NCI-H510A treated with DMSO at 0.1 percent for 48 hours (cell line): ENCODE measurements at regions not wholly inside any gene's neighbourhood (a gene's known extent, or its start where the extent isn't known, plus 50 kb on each side); places are given as distances from the start of the nearest gene placed in this dataset.
"Not testable (repeated sequence)": the region's sequence is repeated elsewhere in the genome, so short reads cannot be mapped to it uniquely, and the experiment has no call there.

Experiments used
- DNase-seq: peaks from one replicate; lab custom pipeline; 2025; lab: John Stamatoyannopoulos, UW

- DNase-seq = not testable (repeated sequence)
Measured at GRCh38 chr17:45554479-45554878, 64.0 kb upstream of the PLEKHM1 start.

DNA sequence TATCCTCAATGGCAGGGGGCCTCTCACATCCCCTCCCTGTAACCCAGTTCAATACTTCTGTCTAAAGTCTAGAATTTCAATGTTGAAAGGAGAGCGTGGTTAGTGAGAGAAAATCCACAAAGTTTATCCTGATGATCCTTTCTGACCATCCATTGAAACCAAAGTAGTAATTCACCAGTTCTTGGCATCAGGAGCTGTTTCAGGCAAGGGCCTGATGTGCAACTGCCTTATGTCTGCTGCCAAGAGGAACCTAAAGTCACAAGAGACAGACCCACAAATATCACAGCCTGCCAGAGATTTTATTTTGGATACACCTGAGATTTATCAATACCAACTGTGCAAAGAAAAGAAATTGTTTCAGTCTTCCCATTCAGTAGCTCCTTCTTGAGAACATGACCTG, 68.3 kb upstream of the PLEKHM1 start:
- DNase-seq = not testable (repeated sequence)

DNA sequence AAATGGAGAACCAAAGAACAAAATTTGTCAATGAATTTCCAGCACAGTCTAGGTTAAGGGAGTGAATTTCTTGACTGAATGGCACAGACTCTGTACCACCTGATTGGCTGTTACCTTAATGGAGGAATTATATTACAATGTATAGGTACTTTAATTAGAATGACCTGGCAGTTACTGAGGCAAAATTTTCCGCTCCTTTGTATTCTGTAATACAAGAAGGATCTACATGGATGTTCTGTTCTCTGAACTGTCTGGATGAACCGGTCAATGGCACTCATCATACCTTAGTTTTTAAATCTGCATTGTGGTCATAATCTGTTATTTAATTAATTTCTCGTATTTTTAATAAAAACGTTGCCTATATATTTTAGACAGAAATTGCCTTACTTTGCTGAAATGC, 72.3 kb upstream of the PLEKHM1 start:
- DNase-seq = not testable (repeated sequence)

DNA sequence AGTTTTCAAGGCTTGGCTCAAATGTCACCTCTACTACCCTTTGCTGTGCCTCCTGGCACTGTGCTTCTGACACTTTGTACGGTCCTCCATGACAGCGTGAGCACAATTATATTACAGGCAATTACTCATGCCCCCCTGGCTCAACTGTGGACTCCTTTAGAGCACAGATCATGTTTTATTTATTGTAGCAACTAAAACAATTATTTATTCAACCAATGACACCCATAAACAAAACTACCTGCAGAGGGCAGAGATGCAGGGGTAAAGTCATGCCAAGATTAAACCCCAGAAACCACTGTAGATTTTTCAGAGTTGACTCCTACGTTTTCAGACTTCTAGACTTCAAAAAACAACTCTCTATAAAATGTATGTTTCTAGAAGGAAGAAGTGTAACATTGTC, 72.8 kb upstream of the PLEKHM1 start:
- DNase-seq = not testable (repeated sequence)

DNA sequence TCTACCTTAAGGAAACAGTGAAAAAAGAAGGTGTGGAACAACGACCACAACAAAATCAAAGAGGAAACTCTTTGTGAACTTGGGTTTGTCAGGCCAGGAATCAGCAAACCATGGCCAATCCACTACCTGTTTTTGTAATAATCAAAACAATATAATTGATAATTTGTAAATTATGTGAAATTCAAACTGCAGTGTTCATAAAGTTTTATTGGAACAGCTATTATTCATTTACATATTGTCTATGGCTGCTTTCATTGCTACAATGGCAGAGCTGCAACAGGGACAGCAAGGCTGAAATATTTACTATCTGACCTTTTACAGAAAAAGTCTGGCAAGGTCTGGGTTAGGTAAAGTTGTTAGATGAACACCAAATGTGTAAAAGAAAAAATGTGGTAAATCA, 77.8 kb upstream of the PLEKHM1 start:
- not testable (repeated sequence) for DNase-seq

DNA sequence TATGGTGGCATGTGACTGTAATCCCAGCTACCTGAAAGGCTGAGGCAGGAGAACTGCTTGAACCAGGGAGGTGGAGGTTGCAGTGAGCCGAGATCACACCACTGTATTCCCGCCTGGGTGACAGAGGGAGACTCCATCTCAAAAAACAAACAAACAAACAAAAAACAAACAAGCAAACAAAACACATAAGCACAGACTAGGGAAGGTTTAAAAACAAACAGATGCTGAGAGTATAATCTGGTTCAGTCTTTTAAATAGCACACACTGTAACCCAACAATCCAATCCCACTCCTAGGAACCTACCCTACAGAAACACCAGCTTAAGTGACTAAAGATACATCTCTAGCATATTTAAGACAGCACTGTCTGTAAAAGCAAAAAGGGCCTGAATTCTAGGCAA, 82.8 kb upstream of the PLEKHM1 start:
- not testable (repeated sequence) for DNase-seq

DNA sequence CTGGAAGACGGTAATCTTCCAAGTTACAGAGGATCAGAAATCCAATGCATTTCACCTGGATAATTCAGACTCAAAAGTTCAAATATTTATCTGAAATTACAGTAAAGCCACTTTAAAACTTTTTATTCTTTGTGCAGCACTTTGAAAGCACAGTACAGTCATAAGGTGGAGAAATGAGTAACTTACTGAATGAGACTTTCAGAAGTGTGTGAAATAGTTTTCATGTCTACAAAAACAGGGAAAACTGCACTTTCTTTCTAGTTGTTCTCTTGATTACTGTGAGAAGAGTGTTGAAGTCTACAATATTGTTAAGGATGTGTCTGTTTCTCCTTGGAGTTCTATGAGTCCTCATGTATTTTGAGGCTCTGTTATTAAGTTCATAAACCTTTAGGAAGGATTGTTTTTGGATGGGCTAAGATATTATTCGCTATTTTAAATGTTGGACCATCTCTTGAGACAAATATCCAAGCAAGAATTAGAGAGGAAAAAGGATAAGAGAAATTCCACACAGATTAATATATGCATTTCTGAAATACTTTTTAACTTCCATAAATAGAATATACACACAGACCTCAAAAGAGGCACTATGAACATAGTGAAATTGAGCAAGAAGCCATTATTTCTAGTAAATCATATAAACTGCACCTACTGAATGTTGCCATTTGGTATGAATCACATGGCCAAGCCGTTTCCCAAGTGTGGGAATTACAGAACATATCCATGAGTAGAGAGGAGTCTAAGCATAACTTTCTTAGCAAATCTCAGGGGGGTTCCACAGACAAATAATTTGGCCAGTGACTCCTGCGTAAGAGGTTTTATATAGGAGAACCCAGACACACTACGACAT, 83.6 kb upstream of the PLEKHM1 start:
- no peak for DNase-seq

DNA sequence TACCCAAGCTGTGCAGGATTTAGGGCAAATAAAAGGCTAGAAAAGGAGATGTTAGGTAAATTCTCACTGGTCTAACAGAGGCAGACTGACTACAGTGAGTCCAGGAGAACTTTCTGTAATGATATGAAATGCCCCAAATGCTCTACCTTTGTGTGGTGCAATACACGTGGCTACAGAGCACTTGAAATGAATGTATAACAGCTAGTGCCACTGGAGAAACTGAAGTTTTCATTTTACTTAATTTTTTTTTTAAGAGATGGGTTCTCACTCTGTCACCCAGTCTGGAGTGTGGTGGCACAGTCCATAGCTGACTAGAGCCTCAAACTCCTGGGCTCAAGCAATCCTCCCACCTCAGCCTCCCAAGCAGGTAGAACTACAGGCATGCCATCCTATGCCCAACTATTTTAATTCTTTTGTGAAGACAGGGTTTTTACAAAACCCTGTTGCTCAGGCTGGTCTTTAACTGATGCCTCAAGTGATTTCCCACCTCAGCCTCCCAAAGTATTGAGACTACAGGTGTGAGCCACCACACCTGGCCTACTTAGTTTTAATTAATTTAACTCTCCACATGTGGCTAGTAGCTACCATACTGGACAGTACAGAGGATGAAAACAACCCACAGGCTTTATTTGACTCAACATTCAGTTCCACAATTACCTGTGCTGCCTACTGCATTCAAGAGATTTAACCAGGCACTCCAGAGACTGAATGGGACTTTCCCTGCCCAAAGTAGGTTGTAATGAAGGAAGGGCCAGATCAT, 84.8 kb upstream of the PLEKHM1 start:
- DNase-seq = no peak

DNA sequence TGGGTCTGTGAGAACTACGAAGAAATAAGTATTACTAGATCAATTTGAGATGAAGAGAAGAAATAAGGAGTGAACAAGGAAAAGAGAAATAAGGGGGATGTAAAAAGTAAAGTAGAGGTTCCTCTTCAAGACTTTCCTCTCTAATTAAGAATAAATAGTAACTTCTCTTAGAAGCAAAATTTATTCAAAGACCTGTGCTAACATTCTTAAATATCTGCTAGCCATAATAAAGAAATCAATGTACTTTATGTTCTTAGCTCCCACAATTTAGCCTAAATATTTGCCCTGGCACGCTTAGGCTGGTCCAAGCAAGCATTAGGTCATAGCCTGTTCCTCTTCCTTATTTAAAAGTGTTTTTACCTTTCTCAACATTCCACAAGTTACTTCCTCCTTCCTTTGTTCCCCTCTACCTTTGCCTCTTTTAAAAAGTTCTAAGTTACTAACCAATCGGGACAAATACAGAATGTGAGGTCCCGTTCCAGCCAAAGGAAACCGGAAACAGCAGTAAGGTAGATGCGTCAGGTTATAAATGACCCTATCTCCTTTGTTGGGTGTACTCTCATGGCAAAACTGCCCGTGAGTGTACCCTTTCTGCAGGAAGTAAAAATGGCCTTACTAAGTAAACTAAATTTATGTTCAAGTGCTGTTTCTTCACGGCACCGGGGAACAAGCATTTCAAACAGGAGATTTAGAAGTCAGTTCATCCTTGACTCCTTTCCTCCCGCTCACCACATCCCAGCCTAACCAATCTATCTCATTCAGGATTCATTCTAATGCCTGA, 86.2 kb upstream of the PLEKHM1 start:
- not testable (repeated sequence) for DNase-seq

DNA sequence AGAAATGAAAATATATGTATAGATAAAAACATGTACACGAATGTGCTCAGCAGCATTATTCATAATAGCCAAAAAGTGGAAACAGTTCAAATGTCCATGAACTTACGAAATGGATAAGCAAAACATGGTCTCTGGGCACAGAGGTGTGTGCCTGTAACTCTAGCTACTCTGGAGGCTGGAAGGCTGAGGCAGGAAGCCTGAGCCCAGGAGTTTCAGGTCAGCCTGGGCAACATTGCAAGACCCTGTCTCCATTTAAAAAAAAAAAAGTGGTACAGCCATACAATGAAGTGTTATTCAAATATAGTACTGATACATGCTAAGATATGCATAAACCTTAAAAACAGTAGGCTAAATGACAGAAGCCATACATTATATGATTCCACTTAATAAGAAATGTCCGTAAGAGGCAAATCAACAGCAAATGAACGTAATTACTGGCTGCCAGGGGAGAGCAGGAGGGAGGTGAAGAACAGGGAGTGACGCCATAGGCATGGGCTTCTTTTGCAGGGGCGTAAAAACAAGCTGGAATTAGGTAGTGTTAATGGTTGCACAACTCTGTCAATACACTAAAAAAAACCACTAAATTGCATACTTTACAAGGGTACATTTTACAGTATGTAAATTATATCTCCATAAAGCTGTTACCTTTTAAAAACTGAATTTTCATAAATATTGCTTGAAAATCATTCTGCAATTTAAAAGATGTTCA, 87.2 kb upstream of the PLEKHM1 start:
- no peak for DNase-seq

DNA sequence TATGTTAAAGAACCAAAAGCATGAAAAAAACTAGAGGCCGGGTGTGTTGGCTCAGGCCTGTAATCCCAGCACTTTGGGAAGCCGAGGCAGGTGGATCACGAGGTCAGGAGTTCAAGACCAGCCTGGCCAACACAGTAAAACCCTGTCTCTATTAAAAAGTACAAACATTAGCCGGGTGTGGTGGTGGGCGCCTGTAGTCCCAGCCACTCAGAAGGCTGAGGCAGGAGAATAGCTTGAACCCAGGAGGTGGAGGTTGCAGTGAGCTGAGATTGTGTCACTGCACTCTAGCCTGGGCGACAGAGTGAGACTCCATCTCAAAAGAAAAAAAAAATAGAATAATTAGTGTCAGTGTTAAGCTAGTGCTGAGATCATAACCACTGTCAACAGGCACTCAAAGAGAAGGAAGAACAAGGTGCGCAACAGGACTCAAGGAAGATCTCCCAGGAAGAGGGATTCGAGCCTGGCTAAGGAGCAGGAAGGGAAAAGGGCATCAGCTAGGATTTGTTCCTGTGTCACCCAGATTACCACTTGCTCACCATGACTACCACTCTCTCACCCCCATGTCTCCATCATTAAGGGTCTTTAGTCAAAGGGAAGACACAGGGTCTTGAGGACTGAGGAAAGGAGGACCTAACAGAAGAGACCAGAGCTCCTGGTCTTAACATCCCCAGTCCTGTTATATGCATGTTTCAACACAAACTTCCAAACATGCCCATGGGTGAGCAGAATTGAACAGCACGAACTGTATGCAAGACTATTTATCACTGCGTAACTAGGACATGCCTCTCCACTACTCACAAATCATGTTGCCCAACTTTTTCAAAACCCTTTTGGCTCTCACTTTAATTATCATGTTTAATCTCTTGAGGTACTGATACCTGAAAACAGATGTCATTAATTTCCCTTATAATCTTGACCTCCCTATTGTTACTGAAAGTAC, 88.3 kb upstream of the PLEKHM1 start:
- no peak for DNase-seq

- DNase-seq = no peak
Measured at GRCh38 chr17:45579529-45580495, 89.3 kb upstream of the PLEKHM1 start.

- DNase-seq = no peak
Measured at GRCh38 chr17:45580924-45581323, 90.4 kb upstream of the PLEKHM1 start.

DNA sequence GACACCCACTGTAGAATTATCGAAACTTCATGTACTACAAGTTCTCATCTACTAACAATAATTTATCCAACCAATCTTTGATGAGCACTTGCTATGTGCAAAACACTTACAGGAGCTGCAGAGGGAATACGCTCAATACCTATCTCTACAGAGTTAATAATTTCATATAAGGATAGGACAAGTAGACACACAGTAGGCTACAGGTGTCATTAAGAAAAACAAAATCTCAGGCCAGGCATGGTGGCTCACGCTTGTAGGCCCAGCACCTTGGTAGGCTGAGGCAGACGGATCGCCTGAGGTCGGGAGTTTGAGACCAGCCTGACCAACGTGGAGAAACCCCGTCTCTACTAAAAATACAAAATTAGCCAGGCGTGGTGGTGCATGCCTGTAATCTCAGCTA, 91.3 kb upstream of the PLEKHM1 start:
- no peak for DNase-seq

GRCh38 chr17:45584092-45585036, 93.8 kb upstream of the PLEKHM1 start:
- no peak for DNase-seq

DNA sequence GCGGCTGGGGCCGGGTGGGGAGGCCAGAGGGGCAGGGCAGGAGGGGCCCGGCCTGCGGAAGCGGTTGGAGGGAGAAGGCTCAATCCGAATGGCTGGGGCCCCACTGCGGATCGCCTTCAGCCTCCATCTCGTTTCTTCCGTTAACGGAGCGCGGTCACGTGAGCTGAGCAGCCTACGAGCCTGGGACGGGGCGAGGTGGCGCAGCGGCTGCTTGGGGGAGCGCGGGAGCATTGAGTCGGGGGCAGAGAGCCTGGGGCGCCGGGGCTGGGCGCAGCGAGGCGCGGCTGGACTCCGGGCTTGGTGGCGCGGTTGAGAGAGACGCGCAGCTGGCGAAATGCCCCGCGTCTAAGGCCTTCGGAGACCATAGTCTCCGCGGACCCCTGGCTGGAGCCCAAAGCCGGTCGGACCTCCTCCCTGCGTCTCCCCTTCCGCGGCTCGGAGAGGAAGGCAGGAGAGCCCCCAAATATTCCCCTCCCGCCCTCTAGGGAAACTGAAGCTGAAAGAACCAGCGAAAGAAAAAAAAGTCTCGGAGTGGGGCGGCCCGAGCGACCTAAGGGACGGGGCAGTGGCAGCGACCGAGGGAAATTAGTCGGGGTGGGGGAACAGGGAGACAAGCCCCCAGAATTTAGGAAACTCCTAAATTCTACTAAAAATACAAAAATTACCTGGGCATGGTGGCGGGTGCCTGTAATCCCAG, 94.7 kb upstream of the PLEKHM1 start:
- DNase-seq = not testable (repeated sequence)

GRCh38 chr17:45585794-45586650, 95.5 kb upstream of the PLEKHM1 start:
- DNase-seq = not testable (repeated sequence)
